ENCODE measurements at regions not wholly inside any gene's neighbourhood (a gene's known extent, or its start where the extent isn't known, plus 50 kb on each side); places are given as distances from the start of the nearest gene placed in this dataset.

- Histone ChIP-seq H3K36me3 (ENCODE audit: control insufficient read depth, insufficient read depth, low read length) (no peaks in the 10 kb centered on the region), H3K4me3 (ENCODE audit: low read depth, low read length) (no peak overlapping the region), H3K27me3 (ENCODE audit: control insufficient read depth, insufficient read depth, low read length) (peaks cover 6% of the 10 kb centered on the region)
- ChIA-PET POLR2A (no interaction called here), CTCF (no interaction called here)
- DNase-seq (ENCODE audit: low read depth): no peak
- no peak for TF ChIP-seq CTCF (IDR thresholded peaks at IDR 0.05; ENCODE audit: insufficient read depth, low read depth, low read length)
These were observed 58.4 kb upstream of the PITX1 start for GRCh38 chr5:135092476-135092875.

GRCh38 chr5:135091286-135091685, 57.3 kb upstream of the PITX1 start:
- H3K27me3 ChIP-seq (ENCODE audit: control insufficient read depth, insufficient read depth, low read length): peaks cover 9% of the 10 kb centered on the region
- POLR2A ChIA-PET: no interaction called here
- no peak for DNase-seq (ENCODE audit: low read depth)
- no peak for TF ChIP-seq CTCF (IDR thresholded peaks at IDR 0.05; ENCODE audit: insufficient read depth, low read depth, low read length)
- H3K36me3 ChIP-seq (ENCODE audit: control insufficient read depth, insufficient read depth, low read length): no peaks in the 10 kb centered on the region
- CTCF ChIA-PET: no interaction called here
- no peak overlapping the region for H3K4me3 ChIP-seq (ENCODE audit: low read depth, low read length)

- no peak for TF ChIP-seq CTCF (IDR thresholded peaks at IDR 0.05; ENCODE audit: insufficient read depth, low read depth, low read length)
- H3K4me3 ChIP-seq (ENCODE audit: low read depth, low read length): no peak overlapping the region
- POLR2A ChIA-PET: no interaction called here
- peaks cover 9% of the 10 kb centered on the region for H3K27me3 ChIP-seq (ENCODE audit: control insufficient read depth, insufficient read depth, low read length)
- H3K36me3 ChIP-seq (ENCODE audit: control insufficient read depth, insufficient read depth, low read length): no peaks in the 10 kb centered on the region
- CTCF ChIA-PET: interaction anchor here (0.7 kb wide), 1 partner anchor 27 kb away, joined by 3 read pairs; no protein-coding TSS in a partner anchor
- no peak for DNase-seq (ENCODE audit: low read depth)
These were observed 55.9 kb upstream of the PITX1 start for GRCh38 chr5:135089912-135090311.

GRCh38 chr5:135088911-135089310, 54.9 kb upstream of the PITX1 start:
- Histone ChIP-seq H3K27me3 (ENCODE audit: control insufficient read depth, insufficient read depth, low read length) (peaks cover 6% of the 10 kb centered on the region; the same call in 1 of the 2 replicates), H3K4me3 (ENCODE audit: low read depth, low read length) (no peak overlapping the region), H3K36me3 (ENCODE audit: control insufficient read depth, insufficient read depth, low read length) (no peaks in the 10 kb centered on the region)
- POLR2A ChIA-PET: no interaction called here
- TF ChIP-seq CTCF (IDR thresholded peaks at IDR 0.05; ENCODE audit: insufficient read depth, low read depth, low read length): no peak
- CTCF ChIA-PET: no interaction called here
- no peak for DNase-seq (ENCODE audit: low read depth)

GRCh38 chr5:135087950-135088349, 53.9 kb upstream of the PITX1 start:
- no peak for DNase-seq (ENCODE audit: low read depth)
- ChIA-PET CTCF (no interaction called here), POLR2A (no interaction called here)
- Histone ChIP-seq H3K36me3 (ENCODE audit: control insufficient read depth, insufficient read depth, low read length) (no peaks in the 10 kb centered on the region), H3K4me3 (ENCODE audit: low read depth, low read length) (no peak overlapping the region), H3K27me3 (ENCODE audit: control insufficient read depth, insufficient read depth, low read length) (peaks cover 6% of the 10 kb centered on the region; the same call in 1 of the 2 replicates)
- TF ChIP-seq CTCF (IDR thresholded peaks at IDR 0.05; ENCODE audit: insufficient read depth, low read depth, low read length): no peak

All from BJ (cell line).